Left hindlimb (tissue), 1 donor: ENCODE measurements at regions not wholly inside any gene's neighbourhood (a gene's known extent, or its start where the extent isn't known, plus 50 kb on each side); places are given as distances from the start of the nearest gene placed in this dataset.
"Not testable (repeated sequence)": the region's sequence is repeated elsewhere in the genome, so short reads cannot be mapped to it uniquely, and the experiment has no call there.

Experiments used
- DNase-seq: peaks from one replicate; pipeline ENCODE4 v3.0.0-alpha.2; 2018

GRCh38 chr13:47687577-47687976, 313.5 kb downstream of the SUCLA2 start:
- DNase-seq, result no peak

DNA sequence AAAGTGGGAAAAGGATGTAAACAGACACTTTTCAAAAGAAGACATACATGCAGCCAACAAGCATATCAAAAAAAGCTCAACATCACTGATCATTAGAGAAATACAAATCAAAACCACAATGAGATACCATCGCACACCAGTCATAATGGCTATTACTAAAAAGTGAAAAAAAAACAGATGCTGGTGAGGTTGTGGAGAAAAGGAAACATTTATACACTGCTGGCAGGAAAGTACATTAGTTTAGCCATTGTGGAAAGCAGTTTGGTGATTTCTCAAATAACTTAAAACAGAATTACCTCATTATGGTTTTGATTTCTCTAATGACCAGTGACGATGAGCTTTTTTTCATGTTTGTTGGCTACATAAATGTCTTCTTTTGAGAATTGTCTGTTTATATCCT, 315.9 kb downstream of the SUCLA2 start:
- DNase-seq, result not testable (repeated sequence)

DNA sequence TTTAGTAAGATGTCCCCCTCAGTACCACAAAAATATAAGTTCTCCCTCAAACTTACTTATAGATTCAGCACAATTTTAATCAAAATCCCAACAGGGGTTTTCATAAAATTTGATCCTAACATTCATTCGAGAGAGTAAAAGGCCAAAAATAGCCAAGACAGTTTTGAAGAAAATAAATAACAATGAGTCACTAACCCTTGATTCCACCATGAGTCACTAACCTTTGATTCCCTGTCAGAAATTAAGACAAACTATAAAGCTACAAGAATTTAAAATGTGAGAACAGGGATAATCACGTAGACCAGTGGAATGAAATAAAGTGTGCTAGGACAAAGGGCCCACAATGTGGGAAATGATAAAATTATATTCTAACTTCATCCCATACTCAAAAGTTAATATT, 320.3 kb downstream of the SUCLA2 start:
- no peak for DNase-seq

GRCh38 chr13:47679401-47679800, 321.7 kb downstream of the SUCLA2 start:
- DNase-seq, result no peak

- no peak for DNase-seq
These were observed 322.7 kb downstream of the SUCLA2 start for GRCh38 chr13:47678201-47678968.

DNA sequence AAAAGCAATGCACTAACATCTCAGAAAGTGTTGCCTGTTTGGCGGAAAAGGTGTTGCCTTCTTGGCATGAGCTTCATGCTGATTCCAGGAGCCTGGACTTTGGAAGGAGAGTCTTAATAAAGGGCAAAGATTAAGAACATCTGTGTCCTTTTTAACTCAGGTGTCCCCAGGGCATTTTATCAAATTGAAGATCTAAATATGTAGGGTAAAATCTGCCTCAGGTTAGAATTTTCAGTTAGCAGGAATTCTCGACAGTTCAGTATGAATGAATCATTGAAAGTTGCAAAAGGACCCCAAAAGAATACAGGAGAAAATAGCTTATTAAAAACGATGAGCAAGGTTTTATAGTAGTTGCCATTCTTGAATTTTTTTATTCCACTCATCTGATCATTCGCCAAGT, 325.2 kb downstream of the SUCLA2 start:
- DNase-seq, result no peak

DNA sequence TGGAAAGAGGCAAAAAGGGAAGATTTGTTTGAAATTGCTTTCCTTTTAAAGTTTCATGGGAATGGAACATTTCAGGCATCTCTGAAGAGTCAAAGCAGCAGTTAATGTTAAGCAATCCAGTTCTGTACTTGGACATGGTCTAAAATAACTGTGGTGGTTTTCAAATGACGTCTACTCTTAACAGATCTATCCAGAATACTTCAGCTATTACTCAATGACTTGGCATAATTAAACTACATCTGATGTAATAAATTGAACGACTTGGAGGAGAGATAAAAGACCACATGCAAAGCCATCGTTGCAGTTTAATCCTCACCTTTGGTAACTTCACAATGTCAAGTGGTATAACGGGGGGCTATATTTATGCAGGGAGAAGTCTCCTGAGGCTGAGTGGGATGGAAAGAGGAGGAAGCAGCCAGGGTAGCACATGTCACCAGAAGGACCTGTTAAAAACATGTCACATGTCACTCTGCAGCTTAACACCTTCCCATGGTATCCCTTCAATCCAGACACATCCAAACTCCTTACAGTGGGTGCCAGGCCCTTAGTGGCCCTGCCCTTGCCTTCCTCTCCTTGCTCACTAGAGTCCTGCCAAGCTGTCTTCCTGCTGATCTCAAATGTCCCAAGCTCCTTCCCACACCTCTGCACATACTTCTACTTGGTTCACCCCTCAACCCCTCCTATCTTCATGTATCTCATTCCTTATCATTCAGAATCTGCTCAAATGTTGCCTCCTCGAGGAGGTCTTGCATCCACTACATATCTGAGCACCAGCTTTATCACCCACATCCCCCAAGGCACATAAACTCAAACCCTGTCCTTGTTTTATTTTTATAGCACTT, 327.8 kb downstream of the SUCLA2 start:
- no peak for DNase-seq

DNA sequence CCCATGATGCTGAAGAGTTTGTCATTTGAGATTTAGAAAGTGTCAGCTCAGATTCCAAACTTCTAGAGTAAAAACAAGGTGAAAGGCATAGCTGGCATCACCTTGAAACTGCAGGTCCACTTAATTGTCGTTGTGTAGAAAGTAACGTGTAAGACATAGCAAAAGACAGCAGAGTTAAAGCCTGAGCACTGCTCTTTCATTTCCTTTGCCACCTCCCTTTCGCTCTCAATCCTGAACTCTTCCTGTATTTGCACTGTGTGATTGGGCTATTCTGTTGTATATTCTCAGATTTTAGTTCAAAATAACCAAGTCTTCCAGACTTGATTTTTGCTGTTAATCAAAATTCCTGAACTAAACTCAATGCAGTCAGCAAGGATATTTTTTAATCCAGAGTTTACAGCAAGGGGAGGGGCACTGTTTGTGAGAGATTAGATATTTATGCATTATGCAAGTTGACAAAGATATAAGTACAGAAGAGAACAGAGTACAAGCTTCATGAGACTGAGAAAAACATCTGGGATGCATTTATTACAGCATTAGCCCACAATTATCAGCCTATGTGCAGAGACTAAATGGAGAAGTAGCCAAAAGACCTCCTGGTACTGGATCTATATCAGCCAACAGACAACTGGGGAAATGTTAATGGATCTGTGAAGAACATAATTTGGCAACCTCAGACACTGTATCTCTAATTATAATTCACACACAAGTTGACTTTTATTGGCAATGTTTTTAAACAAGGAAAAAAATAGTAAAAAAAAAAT, 328.6 kb downstream of the SUCLA2 start:
- DNase-seq, result no peak

GRCh38 chr13:47671776-47672175, 329.3 kb downstream of the SUCLA2 start:
- no peak for DNase-seq

- DNase-seq, result no peak
These were observed 336.0 kb downstream of the SUCLA2 start for GRCh38 chr13:47665043-47665442.

DNA sequence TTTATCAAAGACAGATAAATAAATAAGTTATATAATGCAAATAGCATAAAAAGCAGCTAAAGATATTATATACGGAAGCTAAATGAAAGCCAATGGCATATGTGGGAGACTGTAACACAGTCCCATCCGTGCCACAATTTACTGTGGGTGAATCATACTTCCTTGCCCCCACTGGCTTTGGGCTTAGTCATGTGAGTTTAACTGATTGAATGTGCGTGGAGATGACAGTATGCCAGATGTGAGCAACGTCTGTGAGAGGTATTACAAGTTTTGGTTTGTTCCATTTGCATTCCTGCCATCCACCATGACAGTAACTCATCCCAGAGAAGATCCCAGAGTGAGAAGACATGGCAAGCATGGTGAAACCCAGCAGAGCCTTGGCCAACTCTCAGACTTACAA, 340.0 kb downstream of the SUCLA2 start:
- DNase-seq, result no peak

DNA sequence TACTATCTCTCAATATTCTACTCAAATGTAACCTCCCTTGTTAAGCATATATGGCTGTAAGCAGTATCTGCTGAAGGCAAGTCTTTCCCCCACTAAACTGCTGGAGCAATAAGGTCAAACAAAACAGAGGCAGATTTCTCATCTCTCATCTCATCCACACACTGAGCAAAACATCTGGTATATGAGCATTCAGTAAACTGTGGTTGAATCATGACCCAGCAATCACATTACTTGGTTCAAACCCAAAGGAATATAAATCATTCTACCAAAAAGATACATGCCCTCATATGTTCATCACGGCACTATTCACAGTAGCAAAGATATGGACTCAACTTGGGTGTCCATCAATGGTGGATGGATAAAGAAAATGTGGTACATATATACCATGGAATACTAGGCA, 344.4 kb downstream of the SUCLA2 start:
- no peak for DNase-seq

DNA sequence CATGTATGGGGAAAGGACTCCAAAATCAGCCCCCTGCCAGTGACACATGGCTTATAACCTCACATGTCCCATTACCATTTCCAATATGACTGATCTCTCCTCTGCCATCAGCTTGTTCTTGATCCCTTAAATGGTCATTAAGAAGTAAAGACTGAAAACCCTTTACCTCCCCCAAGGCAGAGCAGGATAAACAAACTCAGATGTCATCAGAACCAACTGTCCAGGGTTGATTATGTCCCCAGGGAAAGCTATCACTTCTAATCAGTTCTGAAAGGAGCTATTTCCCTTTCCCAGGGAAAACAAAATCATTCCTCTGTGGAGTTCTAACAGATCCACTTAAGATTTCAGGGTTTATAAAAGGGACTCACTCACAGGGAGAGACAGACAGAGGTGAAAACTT, 350.9 kb downstream of the SUCLA2 start:
- DNase-seq, result no peak

- DNase-seq, result no peak
These were observed 354.1 kb downstream of the SUCLA2 start for GRCh38 chr13:47647001-47647400.

DNA sequence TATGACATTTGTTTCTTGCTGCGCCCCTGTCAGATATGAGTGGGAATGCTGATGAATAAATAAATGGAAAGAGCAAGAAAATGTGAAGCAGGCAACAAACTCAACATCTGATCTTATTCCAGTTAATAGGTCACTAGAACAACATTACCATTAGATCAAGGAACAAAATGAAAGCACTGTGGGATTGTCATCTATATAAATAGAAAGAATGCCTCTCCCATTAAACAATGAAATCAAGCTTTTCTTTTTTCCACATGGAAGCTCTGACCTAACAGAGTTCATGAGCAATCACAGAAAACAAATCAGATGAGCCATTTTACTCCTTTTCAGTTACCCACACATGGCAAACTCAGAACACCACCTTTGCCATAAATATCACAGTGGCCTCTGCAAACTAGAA, 354.8 kb downstream of the SUCLA2 start:
- no peak for DNase-seq

- DNase-seq, result no peak
These were observed 361.2 kb downstream of the SUCLA2 start for GRCh38 chr13:47639738-47640447.

DNA sequence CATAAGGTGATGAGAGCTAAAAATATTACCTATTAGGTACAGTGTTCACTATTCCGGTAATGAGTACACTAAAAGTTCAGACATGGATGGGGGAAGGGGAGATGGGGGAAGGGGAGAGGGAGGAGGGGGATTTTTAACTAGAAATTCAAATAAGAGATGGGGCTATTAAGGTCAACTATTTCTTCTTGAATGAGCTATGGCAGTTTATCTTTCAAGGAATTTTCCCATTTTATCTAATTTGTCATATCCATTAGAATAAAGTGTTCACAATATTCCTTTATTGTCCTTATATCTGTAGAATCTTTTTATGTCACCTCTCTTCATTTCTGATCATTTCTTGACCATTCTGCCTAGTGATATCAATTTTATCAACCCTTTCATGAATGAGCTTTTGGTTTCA, 362.4 kb downstream of the SUCLA2 start:
- DNase-seq, result no peak

DNA sequence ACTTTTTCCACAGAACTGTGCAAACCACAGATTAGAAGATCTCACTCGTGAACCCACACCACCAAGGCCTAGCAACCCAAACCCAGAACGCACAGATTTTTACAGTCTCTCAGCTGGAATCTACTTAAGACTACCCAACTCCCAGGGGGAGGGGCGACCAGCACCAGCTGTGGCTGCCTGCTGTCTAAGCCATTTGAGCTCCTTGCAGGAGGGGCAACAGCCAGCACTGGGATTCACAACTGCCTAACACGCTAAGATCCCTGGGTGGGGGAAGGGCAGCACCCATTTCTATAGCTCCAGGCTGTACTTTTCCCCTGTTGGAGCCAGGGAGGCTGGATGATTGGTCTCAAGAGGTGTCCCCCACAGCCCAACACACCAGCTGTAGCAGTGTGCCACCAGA, 368.8 kb downstream of the SUCLA2 start:
- DNase-seq, result no peak

DNA sequence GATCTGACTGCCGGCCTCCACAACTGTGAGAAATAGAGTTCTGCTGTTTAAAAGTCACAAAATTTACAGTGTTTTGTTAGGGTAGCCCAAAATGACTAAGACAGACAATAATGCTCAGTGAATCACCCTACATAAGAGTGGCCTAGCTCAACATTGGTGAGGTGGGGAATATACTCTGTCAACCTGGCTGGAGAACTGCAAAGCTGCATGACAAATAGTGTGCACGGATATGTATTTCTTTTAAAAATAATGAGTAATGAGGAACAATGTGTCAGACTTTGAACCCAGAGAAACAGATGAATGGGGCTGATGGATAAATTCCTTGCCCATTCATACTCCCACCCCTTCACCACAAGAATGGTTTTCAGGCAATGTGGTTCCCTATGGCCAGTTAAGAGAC, 372.4 kb downstream of the SUCLA2 start:
- DNase-seq, result no peak

GRCh38 chr13:47623862-47624261, 377.2 kb downstream of the SUCLA2 start:
- DNase-seq, result no peak

- DNase-seq, result no peak
These were observed 379.1 kb downstream of the SUCLA2 start for GRCh38 chr13:47621931-47622330.

- DNase-seq, result no peak
These were observed 389.3 kb downstream of the SUCLA2 start for GRCh38 chr13:47611664-47612288.
